ENCODE measurements at regions not wholly inside any gene's neighbourhood (a gene's known extent, or its start where the extent isn't known, plus 50 kb on each side); places are given as distances from the start of the nearest gene placed in this dataset.

DNA sequence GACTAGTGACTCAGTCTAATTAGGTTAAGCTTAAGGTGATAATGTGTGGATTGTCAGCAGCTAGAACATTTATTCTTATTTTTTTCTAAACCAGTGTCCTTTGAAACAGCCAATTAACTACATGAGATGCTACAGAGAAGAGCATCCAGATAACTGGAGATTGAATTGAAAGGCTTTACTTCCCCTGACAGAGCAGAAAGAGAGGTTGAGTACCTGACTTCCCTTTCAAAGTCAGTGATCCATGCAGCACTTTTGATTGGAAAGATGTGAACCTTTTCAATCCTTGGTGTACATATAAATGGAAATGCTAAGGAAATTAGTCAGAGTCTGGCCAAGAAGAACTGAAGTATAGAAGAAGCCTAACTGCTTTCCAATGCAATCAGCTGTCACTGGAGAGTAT lies 653.8 kb downstream of the CDH8 start:
- TF ChIP-seq CTCF (IDR thresholded peaks at IDR 0.05; ENCODE audit: low read depth, low read length), result no peak
- no peak for DNase-seq (ENCODE audit: extremely low read depth, low read depth)

DNA sequence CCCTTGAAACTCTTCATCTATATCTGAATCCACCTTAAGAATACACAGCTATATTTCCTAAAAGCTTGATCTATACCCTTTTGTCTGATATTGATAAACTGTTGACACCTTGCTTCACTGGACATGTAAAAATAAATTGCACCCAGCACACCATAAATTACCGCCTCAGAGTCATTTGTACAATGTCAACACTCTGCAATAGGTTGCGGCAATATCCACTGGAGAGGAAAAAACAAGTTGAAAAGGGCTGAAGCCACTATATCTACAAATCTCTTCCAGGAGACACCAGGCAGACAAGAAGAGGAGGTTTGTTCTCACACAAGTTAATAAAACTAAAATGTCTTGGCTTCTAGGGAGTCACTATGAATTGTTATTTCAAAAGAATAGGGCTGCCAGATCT lies 656.9 kb downstream of the CDH8 start:
- no peak for TF ChIP-seq CTCF (IDR thresholded peaks at IDR 0.05; ENCODE audit: low read depth, low read length)
- DNase-seq (ENCODE audit: extremely low read depth, low read depth), result no peak

DNA sequence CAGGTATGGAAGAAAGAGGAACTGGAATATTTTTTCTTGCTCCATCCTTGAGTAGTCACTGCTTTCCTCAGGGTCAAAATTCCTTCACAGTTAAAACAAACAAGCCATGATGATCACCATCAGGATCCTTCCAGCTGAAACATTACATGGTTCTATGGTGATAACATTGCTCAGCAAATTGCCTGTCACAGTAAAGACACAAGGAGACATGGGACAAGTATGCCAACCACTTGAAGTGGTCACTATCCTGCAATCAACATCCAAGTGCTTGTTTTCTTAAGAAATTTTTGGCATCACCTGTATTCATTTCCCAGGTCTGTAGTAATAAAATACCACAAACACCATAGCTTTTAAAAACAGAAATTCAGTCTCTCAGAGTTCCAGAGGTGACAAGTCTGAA lies 662.2 kb downstream of the CDH8 start:
- DNase-seq (ENCODE audit: extremely low read depth, low read depth), result no peak
- no peak for TF ChIP-seq CTCF (IDR thresholded peaks at IDR 0.05; ENCODE audit: low read depth, low read length)

DNA sequence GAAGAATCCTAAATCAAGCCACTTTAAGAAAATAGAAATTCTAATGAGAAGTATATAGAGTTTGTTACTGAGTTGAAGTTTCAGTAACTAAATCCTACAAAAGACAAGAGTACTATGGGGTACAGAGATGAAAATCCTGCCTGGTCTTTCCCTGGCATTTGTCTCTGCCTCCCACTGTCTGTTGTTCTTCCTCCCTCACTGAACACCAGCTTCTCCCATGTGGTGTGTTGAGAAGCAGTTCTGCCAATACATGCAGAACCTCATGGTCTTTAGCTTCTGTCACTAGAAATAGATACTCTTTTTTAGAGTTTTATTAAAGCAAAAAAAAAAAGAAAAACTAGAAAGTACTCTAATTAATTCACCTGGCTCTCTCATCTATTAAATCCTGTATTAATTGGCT lies 664.4 kb downstream of the CDH8 start:
- no peak for TF ChIP-seq CTCF (IDR thresholded peaks at IDR 0.05; ENCODE audit: low read depth, low read length)
- no peak for DNase-seq (ENCODE audit: extremely low read depth, low read depth)

DNA sequence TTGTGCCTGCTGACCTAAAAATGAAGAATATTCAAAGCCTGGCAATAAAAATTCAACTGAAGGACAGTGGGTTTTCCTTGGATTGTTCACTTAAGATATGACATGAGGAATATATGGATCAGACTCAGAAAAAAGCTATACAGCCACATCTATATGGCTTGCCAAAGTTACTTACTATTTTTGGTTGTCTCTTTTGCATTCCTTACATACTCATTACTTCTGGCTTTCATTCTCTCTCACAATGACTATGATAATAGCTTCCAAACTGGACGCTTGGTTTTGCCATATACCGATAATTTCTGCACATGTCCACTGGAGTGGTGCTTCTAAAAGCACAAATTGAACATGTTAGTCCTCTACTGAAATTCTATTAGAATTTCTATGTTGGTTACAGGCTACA lies 664.9 kb downstream of the CDH8 start:
- no peak for DNase-seq (ENCODE audit: extremely low read depth, low read depth)
- no peak for TF ChIP-seq CTCF (IDR thresholded peaks at IDR 0.05; ENCODE audit: low read depth, low read length)

GRCh38 chr16:61370564-61370963 lies 665.7 kb downstream of the CDH8 start:
- no peak for TF ChIP-seq CTCF (IDR thresholded peaks at IDR 0.05; ENCODE audit: low read depth, low read length)
- DNase-seq (ENCODE audit: extremely low read depth, low read depth), result no peak

- no peak for TF ChIP-seq CTCF (IDR thresholded peaks at IDR 0.05; ENCODE audit: low read depth, low read length)
These were observed 670.2 kb downstream of the CDH8 start for GRCh38 chr16:61366006-61366405.

More at GRCh38 chr16:61366006-61366405, 670.2 kb downstream of the CDH8 start:
- DNase-seq (ENCODE audit: extremely low read depth, low read depth), result no peak
